Mesendoderm (in vitro differentiated cells): ENCODE measurements at regions not wholly inside any gene's neighbourhood (a gene's known extent, or its start where the extent isn't known, plus 50 kb on each side); places are given as distances from the start of the nearest gene placed in this dataset.

Source experiments
- DNase-seq: peaks from one replicate; pipeline ENCODE4 v3.0.0; 2013
- H2AK5ac ChIP-seq: 2 replicates; pipeline ENCODE4 v1.6.1; 2013; ENCODE audit warnings: low read length, inconsistent platforms
- H2BK120ac ChIP-seq: 2 replicates; pipeline ENCODE4 v1.6.1; 2013; ENCODE audit warnings: low read depth, mild to moderate bottlenecking, low read length, moderate library complexity, mixed read lengths
- H2BK15ac ChIP-seq: replicated peaks from 2 replicates; pipeline ENCODE4 v1.6.1; 2013; ENCODE audit warnings: low read depth, mild to moderate bottlenecking, moderate library complexity
- H2BK5ac ChIP-seq: 2 replicates; pipeline ENCODE4 v1.6.1; 2013; ENCODE audit warnings: low read length, inconsistent platforms
- H3K18ac ChIP-seq: 2 replicates; pipeline ENCODE4 v1.6.1; 2013; ENCODE audit warnings: mild to moderate bottlenecking, low read length, mixed read lengths
- H3K23ac ChIP-seq: one replicate; pipeline ENCODE4 v1.6.1; 2013; ENCODE audit warnings: low read length
- H3K27ac ChIP-seq: 2 replicates; pipeline ENCODE4 v1.5.1; 2013; ENCODE audit warnings: low read depth, mild to moderate bottlenecking, inconsistent platforms, low read length, moderate library complexity
- H3K27me3 ChIP-seq: 2 replicates; pipeline ENCODE4 v1.6.1; 2013; ENCODE audit warnings: low read length, control low read depth, mild to moderate bottlenecking, inconsistent platforms; ENCODE audit not compliant: insufficient read depth, poor library complexity
- H3K36me3 ChIP-seq: 2 replicates; pipeline ENCODE4 v1.6.1; 2013; ENCODE audit warnings: low read length, inconsistent platforms; ENCODE audit not compliant: control insufficient read depth, insufficient read depth
- H3K4ac ChIP-seq: one replicate; pipeline ENCODE4 v1.6.1; 2013; ENCODE audit warnings: low read depth, mild to moderate bottlenecking, low read length, moderate library complexity
- H3K4me1 ChIP-seq: 2 replicates; pipeline ENCODE4 v1.6.1; 2013; ENCODE audit warnings: low read depth, low read length, inconsistent platforms; ENCODE audit not compliant: control insufficient read depth
- H3K4me2 ChIP-seq: 2 replicates; pipeline ENCODE4 v1.6.1; 2013; ENCODE audit warnings: low read length
- H3K4me3 ChIP-seq: 2 replicates; pipeline ENCODE4 v1.5.1; 2013; ENCODE audit warnings: mild to moderate bottlenecking, low read length
- H3K56ac ChIP-seq: one replicate; pipeline ENCODE4 v1.6.1; 2013; ENCODE audit warnings: low read length
- H3K79me1 ChIP-seq: 2 replicates; pipeline ENCODE4 v1.6.1; 2013; ENCODE audit warnings: low read length, inconsistent platforms
- H3K79me2 ChIP-seq: 2 replicates; pipeline ENCODE4 v1.6.1; 2013; ENCODE audit warnings: mild to moderate bottlenecking, low read length; ENCODE audit not compliant: control insufficient read depth, insufficient read depth
- H3K9ac ChIP-seq: 2 replicates; pipeline ENCODE4 v1.6.1; 2013; ENCODE audit warnings: low read length, inconsistent platforms
- H4K5ac ChIP-seq: one replicate; pipeline ENCODE4 v1.6.1; 2013; ENCODE audit warnings: low read length
- H4K8ac ChIP-seq: one replicate; pipeline ENCODE4 v1.6.1; 2013; ENCODE audit warnings: low read depth, mild to moderate bottlenecking, control low read depth, low read length, moderate library complexity
- WGBS: extraction: QIAGEN DNeasy Blood & Tissue Kit; methylation state at CpG from one replicate; pipeline ENCODE4 v1.1.7; 2013; ENCODE audit warnings: low lambda C conversion rate, missing lambda C conversion rate; ENCODE audit not compliant: insufficient coverage; ENCODE audit errors: extremely low coverage; 5-methylcytosine and 5-hydroxymethylcytosine counted together

DNA sequence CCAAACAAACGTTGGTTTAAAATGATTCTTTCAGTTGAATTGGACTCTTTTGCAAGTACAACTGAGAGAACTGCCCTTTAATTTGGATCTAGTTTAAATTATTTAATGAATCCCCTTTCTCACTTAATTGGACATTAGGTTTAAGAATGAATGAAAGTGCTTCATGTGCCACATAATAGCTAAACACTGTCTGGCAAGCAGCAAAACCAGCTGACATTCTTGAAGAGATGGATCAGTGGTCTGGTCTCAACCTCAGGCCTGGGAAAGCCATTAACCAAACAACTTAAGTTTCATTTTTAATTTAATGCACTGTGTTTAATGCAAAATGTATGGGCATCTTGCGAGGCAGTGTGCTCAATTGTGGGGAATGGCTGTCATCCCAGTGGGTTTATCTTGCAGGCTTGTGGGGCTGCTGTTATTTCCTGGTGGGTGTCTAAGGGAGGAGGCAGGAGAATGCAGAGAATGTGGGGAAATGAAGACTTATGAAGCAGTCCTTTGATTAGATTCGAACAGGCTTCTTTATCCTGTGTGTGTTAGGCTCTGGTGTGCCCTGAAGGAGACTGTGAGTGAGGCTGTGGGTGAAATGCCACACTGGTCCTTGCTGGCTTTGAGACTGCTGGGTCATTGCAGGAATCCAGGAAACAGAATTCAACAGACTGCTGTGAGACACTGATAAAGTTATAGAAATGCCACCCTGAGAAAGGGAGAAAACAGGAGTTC lies 144.1 kb upstream of the PELI2 start:
- Histone ChIP-seq H3K27me3 (no peaks in the 10 kb centered on the region), H3K79me1 (no peaks in the 10 kb centered on the region), H3K27ac (no peak overlapping the region), H3K23ac (no peak overlapping the region), H3K4me3 (no peak overlapping the region), H4K8ac (no peak overlapping the region), H3K36me3 (no peaks in the 10 kb centered on the region), H3K18ac (peak overlapping the region; percentile 86), H2BK120ac (no peak overlapping the region), H3K4me2 (no peak overlapping the region), H2AK5ac (no peak overlapping the region), H2BK5ac (no peak overlapping the region), H3K4ac (peak overlapping the region; percentile 36), H2BK15ac (no peak overlapping the region), H3K56ac (no peak overlapping the region), H4K5ac (no peak overlapping the region), H3K4me1 (no peaks in the 10 kb centered on the region), H3K79me2 (no peaks in the 10 kb centered on the region), H3K9ac (no peak overlapping the region)
- peak; percentile 33 for DNase-seq
- WGBS, result no CpG with 5 or more reads among the region's 3 CpGs

- Histone ChIP-seq H4K8ac (no peak overlapping the region), H3K4ac (no peak overlapping the region), H3K4me2 (no peak overlapping the region), H2AK5ac (no peak overlapping the region), H3K56ac (no peak overlapping the region), H3K79me1 (no peaks in the 10 kb centered on the region), H4K5ac (no peak overlapping the region), H3K79me2 (no peaks in the 10 kb centered on the region), H3K4me1 (no peaks in the 10 kb centered on the region), H2BK120ac (no peak overlapping the region), H2BK15ac (no peak overlapping the region), H3K9ac (no peak overlapping the region), H3K36me3 (no peaks in the 10 kb centered on the region), H3K27ac (no peak overlapping the region), H2BK5ac (no peak overlapping the region), H3K23ac (no peak overlapping the region), H3K18ac (no peak overlapping the region), H3K4me3 (no peak overlapping the region), H3K27me3 (no peaks in the 10 kb centered on the region)
- WGBS, result no CpG with 5 or more reads among the region's 5 CpGs
- no peak for DNase-seq
Measured at GRCh38 chr14:55975281-55975910, 142.8 kb upstream of the PELI2 start.

DNA sequence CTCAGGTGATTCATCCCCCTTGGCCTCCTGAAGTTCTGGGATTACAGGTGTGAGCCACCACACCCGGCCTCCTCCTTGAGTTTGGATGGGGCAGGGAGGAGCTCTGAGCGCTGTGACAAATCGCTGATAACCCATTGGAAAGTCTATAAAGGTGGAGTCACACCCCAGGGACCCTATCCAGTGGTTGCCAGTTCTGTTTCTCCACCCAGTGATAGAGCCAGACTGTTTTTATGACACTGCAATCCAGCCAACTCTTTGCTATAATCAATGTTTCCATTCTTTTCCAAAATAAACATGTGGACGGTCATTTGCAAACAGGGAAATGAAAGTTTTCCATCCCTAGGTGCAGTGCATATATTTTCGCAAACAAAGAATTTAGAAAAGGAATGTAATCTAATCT lies 142.0 kb upstream of the PELI2 start:
- Histone ChIP-seq H3K79me2 (no peaks in the 10 kb centered on the region), H3K18ac (no peak overlapping the region), H3K4ac (no peak overlapping the region), H3K79me1 (no peaks in the 10 kb centered on the region), H4K5ac (no peak overlapping the region), H2AK5ac (no peak overlapping the region), H2BK15ac (no peak overlapping the region), H4K8ac (no peak overlapping the region), H2BK120ac (no peak overlapping the region), H3K9ac (no peak overlapping the region), H3K4me2 (no peak overlapping the region), H3K27ac (no peak overlapping the region), H3K4me3 (no peak overlapping the region), H3K4me1 (no peaks in the 10 kb centered on the region), H3K36me3 (no peaks in the 10 kb centered on the region), H3K23ac (no peak overlapping the region), H2BK5ac (no peak overlapping the region), H3K27me3 (no peaks in the 10 kb centered on the region), H3K56ac (no peak overlapping the region)
- DNase-seq, result no peak
- WGBS, result no CpG with 5 or more reads among the region's 5 CpGs

GRCh38 chr14:55976655-55977054 lies 141.6 kb upstream of the PELI2 start:
- WGBS, result no CpG with 5 or more reads among the region's 3 CpGs
- Histone ChIP-seq H3K4ac (no peak overlapping the region), H2BK15ac (no peak overlapping the region), H3K27me3 (no peaks in the 10 kb centered on the region), H2AK5ac (no peak overlapping the region), H3K4me2 (no peak overlapping the region), H3K36me3 (no peaks in the 10 kb centered on the region), H3K4me3 (no peak overlapping the region), H3K79me1 (no peaks in the 10 kb centered on the region), H4K5ac (no peak overlapping the region), H3K79me2 (no peaks in the 10 kb centered on the region), H4K8ac (no peak overlapping the region), H3K23ac (no peak overlapping the region), H2BK120ac (no peak overlapping the region), H3K9ac (no peak overlapping the region), H3K27ac (no peak overlapping the region), H3K18ac (no peak overlapping the region), H2BK5ac (no peak overlapping the region), H3K4me1 (no peaks in the 10 kb centered on the region), H3K56ac (no peak overlapping the region)
- DNase-seq, result no peak

DNA sequence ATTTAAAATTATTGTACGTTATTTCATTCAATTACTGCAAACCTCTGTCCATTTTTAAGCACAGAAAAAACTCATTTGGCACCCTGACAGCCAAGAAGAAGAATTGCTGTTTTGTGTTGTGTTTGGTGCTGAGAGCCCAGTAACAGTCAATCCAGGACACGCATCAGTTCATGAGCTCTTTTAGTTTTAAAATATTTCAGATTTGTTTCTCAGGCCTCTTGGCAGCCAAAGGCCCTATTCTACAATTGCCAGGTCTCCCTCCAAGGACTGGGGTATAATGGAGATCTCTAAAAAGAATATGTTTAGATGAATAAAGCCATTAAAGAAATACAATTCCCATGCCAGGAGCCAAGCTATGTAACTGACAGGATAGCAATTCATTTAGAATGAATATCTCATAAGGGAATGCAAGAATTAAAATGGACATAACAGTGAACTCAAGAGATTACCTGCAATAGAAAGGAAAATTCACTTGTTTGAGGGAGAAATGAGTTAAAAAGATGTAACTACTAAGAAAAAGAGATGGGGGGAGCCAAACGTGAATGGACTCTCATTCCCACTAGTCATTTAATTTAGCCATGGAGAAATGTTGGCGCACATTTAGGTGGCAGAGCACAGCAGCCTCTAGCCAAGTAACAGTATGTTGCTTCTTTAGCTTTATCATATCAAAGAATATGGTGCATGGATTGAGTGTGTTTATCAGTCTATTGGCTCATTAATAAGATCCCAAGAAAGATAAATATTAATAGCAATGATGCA lies 140.6 kb upstream of the PELI2 start:
- H3K9ac ChIP-seq, result no peak overlapping the region
- no peaks in the 10 kb centered on the region for H3K4me1 ChIP-seq
- no peaks in the 10 kb centered on the region for H3K79me1 ChIP-seq
- WGBS, result no CpG with 5 or more reads among the region's 4 CpGs
- H3K56ac ChIP-seq, result no peak overlapping the region
- no peaks in the 10 kb centered on the region for H3K27me3 ChIP-seq
- no peak overlapping the region for H3K4ac ChIP-seq
- H4K5ac ChIP-seq, result no peak overlapping the region
- H3K27ac ChIP-seq, result no peak overlapping the region
- H2AK5ac ChIP-seq, result no peak overlapping the region
- no peak overlapping the region for H2BK5ac ChIP-seq
- H4K8ac ChIP-seq, result no peak overlapping the region
- no peak overlapping the region for H3K18ac ChIP-seq
- no peak for DNase-seq
- H2BK15ac ChIP-seq, result no peak overlapping the region
- no peaks in the 10 kb centered on the region for H3K36me3 ChIP-seq
- H3K23ac ChIP-seq, result no peak overlapping the region
- no peak overlapping the region for H3K4me3 ChIP-seq
- H3K4me2 ChIP-seq, result no peak overlapping the region
- no peak overlapping the region for H2BK120ac ChIP-seq
- H3K79me2 ChIP-seq, result no peaks in the 10 kb centered on the region
